CMK (cell line): ENCODE measurements at regions not wholly inside any gene's neighbourhood (a gene's known extent, or its start where the extent isn't known, plus 50 kb on each side); places are given as distances from the start of the nearest gene placed in this dataset.

Experiments used
- DNase-seq: peaks from one replicate; pipeline ENCODE4 v3.0.0-alpha.2; 2010; ENCODE audit warnings: low read depth

DNA sequence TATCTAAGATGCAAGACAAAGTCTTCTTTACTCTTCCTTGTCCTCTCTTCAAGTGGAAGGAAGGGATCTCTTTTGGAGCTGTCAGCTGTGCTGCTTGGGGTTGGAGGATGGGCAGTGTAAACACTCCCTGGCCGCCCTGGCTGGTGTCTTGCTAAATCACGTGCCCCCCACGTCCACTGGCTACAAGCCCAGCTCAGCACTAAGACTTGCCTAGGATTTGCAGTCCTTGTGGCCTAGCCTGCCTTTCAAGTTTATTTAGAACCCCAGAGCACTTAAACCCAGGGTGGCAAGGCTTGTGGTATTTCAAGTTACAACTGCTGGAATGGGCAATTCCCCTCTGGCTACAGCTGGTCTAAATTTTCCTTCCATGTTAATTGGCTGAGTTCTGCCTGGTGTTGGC is 272.4 kb upstream of the MYO3A start:
- no peak for DNase-seq

DNA sequence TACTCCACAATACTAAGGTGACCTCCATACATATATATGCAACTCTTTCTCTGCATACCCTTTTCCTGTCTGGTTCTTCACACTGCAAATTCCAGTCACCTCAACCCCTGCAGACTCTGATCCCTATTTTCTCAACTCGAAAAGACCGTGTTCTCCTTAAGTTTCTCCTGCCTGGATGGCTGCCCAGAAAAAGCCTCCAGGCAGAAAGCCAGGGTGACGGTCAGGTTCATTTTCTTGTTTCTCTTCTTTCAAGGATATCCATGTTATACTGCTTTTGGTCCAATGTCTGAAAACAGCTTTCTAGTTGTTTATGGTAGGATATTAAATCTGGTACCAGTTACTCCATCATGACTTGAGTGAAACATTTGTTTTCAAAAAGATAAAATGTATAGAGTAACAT is 267.8 kb upstream of the MYO3A start:
- DNase-seq = no peak

DNA sequence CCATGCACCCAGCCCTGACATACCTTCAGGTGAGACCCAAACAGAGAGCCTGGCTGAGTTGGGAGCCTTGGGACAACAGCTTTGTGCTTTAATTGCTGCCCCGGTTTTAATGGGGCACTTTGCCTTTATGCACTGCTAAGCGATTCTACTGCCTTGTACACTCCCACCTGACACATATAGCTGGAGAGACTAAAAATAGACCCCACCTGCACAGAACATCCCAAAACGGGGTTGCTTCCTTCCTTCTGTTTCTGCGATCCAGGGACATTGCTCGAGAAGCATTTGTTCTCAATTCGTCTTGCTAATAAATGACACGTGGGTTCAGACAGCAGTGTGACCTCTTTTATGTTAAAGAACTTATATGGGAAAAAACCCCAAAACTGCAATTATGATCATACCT is 258.8 kb upstream of the MYO3A start:
- no peak for DNase-seq

DNA sequence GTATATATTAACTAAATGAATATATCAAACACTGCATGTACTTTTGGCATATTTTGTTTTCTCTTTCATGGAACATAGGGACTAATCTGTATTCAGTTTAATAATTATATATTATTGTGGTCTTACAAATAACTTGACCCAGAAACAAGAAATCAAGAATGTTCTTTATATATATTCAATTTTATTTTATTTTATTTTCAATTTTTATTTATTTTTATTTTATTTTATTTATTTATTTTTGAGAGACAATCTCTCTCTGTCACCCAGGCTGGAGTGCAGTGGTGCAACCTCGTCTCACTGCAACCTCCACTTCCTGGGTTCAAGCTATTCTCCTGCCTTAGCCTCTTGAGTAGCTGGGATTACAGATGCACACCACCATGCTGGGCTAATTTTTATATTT is 258.4 kb upstream of the MYO3A start:
- DNase-seq = no peak

DNA sequence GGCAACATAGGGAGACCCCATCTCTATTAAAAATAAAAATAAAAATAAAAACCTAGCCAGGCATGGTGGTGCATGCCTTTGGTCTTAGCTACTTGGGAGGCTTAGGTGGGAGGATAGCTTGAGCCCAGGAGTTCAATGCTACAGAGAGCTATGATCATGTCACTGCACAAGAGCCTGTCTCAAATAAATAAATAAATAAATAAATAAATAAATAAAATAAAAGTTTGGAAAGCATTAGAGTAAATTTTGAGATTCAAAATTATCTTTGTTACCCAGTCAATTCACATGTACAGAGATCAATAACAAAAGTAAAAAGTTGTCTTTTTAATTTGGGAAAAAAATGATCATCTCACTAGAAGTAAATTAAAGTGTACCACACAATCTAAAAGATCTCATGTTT is 255.8 kb upstream of the MYO3A start:
- DNase-seq = no peak

DNA sequence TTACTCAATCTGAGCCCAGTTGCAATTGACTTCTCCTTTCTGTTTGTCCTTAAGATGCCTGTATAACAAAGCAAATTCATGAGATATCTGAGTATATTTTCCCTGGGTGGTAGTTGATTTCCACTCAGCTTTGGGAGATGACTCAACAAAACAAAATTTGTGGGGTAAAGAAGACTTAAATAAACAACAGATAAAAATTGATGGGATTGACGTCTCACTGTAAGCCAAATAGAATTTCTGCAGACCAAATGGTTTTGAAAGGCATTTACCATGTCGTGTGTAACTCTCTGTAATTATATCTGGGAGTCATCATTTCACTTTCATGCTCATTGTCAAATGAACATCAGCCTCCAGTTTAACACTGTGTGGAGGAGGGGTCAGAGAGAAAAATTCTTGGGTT is 255.4 kb upstream of the MYO3A start:
- no peak for DNase-seq

DNA sequence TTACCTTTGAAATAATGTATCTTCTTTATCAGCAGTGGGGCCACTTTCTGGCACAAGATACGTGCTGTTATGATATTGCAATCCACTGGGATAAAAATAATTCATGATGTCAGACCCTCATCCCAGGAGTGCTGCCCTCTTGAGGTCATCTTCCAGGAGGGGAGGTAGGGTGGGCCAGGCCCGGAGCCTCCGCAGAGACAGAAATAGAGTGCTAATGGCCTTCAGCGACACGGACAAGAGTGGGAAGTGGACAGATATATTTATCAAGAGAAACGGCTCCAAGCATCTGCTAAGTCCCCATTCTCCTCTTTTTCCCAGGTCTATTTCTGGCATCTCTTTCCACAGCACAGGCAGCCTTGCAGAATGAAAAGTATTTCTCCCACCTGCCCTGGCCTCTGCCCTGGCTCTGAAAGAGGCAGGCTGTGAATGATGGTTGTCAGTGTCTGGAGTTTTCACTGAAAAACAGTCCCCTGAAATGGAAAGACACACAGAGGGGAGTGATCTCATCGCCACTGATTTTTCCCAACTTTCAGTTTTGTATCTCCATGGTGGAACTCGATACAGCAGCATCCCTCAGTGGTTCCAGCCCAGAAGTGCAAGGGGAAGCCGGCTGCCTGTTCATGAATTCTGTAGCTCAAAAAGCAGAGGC is 251.7 kb upstream of the MYO3A start:
- no peak for DNase-seq

DNA sequence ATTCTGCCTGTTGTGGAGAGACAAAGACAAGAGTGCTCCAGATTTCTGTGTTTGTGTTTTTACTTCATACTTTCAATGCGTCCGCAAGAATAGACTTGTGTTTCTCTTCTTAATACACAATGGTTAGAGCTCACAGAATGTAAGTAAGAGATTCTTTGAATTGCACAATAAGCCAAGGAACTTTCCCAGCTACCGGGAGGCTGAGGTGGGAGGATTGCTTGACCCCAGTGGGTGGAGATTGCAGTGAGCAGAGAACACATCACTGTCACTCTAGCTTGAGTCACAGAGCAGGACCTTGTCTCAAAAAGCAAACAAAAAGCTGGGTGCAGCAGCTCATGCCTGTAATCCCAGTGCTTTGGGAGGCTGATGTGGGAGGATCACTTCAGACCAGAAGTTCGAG is 250.7 kb upstream of the MYO3A start:
- no peak for DNase-seq

DNA sequence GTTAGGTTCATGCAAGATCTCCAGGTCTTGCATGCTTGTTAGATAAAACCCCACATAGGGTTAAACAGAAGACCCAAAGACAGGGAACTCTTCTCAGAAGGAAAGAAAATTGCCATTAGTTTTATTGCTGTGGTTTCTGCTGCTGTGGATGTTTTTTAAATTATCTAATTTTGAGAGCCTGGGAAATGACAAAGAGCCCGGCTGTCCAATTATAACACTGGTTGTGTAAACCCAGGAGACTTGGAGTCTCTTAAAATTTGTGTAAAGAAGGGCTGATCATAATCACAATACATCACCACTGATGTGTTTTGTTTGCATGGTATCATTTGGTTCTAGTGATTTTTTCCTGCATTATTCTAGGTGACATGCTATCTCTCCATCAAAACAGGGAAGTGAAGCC is 246.5 kb upstream of the MYO3A start:
- no peak for DNase-seq

DNA sequence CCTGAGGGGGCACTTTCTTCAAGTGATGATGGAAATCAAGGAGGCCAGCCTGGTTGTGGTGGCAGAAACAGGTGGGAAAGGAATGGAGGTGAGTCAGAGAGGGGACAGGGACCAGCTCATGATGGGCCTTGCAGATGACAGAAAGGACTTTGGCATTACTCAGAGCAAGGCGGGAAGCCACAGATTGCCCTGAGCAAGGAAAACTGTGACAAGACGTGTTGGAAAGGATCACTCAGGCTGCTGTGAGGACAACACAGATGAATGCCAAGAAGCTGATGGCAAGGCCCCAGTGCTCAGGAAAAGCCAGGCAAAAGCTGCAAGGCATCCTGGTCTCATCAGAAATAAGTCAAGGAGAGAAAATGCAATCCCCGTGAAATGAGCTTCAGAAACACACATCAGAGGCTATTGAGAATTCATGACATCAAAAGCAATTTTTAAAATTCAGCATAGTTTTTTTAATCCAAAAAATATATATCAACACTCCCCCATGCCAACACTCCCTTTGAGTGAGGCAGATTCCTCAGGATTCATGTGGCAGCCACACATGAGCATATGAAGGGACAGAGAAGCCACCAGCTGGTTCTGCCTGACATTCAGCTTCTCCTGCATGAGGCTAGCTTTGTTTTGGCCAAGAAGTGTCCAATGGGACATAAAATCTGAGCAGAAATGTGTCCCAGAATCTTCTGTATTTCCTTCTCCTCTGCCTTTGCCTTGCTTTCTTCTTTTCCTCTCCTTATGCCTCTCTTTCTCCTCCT is 244.5 kb upstream of the MYO3A start:
- no peak for DNase-seq

DNA sequence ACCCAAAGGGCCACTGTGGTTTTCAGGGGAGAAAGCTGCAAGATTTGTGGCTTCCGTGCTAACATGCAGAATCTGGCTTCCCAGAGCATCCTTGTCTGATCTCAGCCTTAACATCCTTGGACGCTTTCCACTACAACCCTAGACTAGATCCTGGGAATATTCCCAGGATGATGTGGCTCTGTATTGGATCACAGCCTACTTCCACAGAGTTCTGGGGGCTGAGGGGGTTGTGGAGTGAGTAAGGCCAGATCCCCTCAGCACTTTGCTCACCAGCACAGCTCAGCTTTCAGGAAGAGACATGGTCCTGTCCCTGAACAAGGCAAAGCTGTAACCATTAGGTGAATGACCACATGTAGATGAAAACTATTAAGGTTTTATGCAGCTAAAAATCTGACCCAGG is 241.3 kb upstream of the MYO3A start:
- no peak for DNase-seq

DNA sequence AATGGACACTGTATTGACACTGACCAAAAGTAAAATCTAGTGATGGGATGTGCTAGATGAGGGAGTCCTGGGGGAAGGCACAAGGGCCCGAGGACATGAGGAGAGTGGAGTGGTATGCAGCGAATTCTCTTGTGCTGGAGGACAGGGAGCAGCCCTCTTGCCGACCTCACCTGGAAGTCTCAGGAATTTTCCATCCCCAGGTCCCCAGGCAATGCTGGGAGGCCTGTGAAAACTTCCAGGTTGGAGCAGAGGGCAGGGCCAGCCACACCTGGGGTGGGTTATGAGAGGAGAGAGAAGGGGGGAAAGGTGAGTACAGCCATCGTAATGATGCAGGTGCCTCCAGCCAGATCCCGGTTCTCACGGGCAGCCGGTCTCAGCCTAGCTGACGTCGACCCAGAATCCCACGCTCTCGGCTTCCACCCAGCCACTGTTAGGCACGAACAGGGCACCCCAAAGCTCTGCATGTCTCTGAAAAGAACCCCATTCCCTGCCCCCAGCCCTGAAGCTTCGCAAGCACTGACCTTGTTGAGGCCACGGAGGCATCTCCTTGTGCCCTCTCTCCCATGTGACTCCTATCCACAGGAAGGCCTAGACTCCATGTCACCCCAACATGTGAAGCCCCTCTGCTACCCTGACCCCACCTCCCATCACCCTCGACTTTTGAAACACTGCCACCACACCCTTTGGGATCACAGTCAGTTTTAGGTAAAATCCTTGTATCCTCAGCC is 239.7 kb upstream of the MYO3A start:
- DNase-seq = no peak

DNA sequence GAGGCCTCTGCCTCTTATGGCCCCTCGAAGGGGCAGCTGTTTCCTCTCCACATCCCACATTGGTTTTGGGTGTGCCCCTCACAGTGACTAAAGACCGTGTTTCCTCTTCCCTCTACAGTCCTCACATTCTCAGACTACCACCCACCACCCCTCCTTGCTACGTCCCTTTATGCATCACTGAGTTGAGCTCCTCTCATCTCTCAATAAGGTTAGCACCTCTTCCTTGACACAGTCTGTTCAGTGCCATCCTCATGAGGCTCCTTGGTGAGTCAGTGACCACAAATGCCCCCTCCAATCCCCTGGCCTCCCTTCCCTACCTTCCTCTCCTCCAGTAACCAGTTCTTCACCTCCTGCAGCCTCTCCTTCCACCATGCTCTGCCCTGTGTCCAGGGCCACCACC is 239.1 kb upstream of the MYO3A start:
- no peak for DNase-seq

DNA sequence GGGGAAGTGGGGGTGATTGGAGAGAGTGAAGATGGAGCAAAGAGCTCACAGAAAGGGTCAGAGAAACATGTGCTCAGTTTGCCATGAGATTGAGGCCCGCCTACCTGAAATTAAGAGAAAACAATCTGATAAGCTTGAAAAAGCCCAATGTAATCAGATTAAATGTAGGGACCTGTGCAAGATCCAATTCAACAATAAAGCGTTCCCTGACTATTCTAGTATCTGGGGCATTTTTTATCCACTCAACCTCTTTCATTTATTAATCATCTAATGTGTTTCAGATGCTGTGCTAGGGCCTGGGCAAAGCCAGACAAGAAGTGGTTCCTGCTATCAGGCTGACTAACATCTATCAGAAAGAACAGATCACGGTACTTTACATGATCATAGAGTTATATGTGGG is 238.4 kb upstream of the MYO3A start:
- no peak for DNase-seq

DNA sequence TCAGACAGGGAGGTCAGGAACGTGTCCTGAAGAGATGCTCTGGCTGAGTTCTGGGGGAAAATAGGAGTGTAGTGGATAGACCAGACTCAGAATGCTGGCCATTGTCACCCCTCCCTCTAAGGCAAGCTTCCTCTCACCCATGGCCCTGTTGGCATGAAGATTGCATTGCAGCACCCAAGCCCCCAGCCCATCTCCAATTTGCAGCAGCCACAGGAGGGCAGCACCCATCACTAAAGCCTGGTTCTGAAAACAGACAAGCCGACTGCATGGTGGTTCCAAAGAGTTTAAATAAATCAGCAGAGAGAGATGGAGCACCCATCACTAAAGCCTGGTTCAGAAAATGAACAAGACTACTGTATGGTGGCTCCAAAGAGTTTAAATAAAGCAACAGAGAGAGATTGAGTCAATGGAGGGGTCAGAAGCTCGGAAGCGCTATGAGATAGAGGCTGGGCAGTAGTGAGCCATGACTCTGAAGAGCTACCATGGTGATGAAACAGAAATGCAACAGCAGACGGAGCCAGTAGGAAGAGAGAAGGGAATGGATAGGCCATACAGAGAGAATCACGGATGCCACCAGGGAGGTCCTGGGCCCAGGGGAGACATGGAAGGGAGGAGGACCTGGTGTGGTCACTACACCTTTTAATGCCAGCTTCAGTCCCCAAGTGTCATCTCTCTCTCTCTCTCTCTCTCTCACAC is 237.9 kb upstream of the MYO3A start:
- DNase-seq = no peak

DNA sequence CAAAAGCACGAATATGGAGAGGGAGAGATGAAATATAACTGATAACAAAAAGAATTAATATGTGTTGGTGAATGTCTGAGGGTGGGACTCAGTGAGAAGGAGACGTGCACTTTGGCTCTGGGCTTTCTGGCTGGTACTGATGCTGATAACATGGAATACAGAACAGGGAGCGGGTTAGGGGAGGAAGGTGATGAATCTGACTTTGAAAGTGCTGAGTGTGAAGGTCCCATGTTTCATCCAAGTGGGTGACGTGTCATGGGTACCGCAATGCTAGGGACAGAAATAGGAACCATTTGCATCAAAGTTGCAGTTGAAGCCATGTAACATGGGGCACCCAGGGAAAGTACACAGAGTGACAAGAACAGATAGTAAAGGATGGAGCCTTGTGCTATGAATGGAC is 236.6 kb upstream of the MYO3A start:
- no peak for DNase-seq

DNA sequence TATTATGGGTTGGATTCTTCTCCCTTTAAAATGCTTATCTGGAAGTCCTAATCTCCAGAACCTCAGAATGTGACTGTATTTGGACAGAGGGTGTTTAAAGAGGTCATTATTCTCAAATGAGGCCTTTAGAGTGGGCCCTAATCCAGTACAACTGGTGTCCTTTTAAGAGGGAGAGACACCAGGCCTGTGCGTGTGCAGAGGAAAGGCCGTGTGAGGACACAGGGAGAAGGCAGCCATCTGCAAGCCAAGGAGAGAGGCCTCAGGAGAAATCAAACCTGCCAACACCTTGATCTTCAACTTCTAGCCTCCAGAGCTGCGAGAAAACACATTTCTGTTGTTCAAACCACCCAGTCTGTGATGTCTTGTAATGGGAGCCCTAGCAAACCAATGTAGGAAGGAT is 235.4 kb upstream of the MYO3A start:
- no peak for DNase-seq

DNA sequence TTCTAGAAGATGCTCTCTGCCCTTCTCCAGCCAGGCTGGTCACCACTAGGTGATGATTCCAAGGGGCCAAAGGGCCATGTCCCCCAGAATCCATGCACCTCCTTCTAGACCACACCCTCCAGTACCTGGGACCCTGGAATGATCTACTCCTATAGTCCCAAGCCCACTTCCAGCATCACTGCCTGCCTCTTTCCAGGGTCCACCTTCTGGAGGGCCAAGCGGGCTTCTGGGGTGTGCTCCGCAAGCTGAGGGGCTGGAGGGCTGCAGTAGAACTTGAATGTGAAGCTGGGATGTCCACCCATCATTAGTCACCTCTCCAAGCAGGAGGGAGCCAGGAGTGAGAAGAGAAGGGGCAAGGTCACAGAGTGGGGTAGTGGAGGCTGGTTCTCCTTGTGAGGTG is 234.4 kb upstream of the MYO3A start:
- no peak for DNase-seq

DNA sequence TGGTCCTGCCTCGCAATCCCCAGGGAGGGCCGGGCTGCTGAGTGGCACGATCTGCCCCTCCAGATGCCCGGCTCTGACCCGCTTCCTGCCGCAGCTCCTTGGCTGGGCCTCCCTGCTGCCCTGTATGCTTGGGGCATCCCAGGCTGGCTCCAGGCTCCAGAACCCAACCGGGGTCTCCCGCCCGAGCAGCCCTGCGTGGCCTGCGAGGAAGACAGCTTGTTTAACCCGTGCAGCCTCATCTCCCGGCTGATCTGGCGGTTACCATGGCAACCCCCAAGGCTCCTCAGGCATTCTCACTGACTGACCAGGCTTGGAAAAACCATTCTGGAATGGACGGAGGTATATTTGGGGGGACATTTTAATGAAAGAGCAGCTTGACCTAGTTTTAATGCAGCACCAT is 232.4 kb upstream of the MYO3A start:
- no peak for DNase-seq

DNA sequence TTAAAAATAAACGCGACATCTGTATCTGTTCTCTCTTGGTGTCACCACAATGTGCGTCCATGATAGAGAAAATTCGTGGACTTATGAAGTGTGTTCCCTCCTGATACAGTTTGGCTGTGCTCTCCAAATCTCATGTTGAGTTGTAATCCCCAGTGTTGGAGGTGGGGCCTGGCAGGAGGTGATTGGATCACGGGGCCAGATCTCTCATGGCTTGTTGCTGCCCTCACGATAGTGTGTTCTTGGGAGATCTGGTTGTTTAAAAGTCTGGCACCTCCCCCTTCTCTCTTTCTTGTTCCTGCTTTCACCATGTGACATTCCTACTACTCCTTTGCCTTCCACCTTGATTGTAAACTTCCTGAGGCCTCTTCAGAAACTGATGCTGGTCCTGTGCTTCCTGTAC is 229.4 kb upstream of the MYO3A start:
- DNase-seq = no peak

DNA sequence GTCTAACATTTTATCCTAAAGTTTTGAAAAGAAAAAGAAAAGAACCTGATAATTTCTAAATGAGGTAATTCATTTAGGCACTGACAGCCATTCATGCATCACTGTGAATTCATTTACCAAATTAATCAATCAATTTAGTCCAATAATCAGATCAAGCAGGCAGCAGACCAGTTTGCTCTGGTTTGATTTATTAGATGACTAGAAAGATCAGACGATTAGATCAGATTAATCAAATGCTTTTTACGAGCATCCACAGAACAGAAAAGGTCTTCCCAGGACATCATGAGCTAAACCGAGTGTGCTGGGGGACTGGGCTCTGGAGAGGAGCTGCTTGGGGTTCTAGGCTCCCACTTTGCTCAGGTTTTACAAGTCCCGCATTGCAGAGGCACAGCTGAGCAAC is 226.5 kb upstream of the MYO3A start:
- no peak for DNase-seq

DNA sequence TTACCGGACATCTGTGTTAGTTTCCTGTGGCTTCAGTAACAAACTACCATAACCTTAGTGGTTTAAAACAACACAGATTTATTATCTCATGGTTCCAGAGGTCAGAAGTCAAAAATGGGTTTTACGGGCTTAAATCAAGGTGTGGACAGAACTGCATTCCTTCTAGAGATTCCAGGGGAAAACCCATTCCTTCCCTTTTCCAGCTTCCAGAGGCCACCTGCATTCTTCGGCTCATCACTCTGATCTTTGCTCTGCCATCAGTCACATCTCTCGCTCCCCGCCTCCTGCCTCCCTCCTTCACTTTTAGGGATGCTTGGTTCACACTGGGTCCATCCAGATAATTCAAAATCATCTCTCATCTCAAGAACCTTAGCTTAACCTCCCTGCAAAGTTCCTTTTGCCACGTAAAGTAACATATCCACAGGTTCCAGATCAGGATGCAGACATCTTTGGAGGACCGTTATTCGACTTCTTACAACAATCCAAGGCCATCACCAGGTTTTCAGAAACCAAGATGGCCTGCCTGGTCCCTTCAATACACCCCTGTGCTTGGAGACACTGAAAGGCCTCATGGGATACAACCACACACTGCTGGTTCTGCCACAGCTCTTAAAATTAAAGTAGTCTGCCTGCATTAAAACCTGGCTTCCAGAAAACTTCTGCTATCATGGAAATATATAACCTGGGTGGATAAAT is 225.9 kb upstream of the MYO3A start:
- DNase-seq = no peak
